ENCODE measurements at regions not wholly inside any gene's neighbourhood (a gene's known extent, or its start where the extent isn't known, plus 50 kb on each side); places are given as distances from the start of the nearest gene placed in this dataset.

- H3K4me1 ChIP-seq (ENCODE audit: control insufficient read depth, insufficient read depth, low read length, poor library complexity, severe bottlenecking): no peaks in the 10 kb centered on the region
- H3K9me3 ChIP-seq (ENCODE audit: control insufficient read depth, low read length): no peaks in the 10 kb centered on the region
- no peak overlapping the region for H3K27ac ChIP-seq (ENCODE audit: insufficient read depth, low read length, poor library complexity, severe bottlenecking)
- DNase-seq: no peak
- H3K36me3 ChIP-seq (ENCODE audit: control insufficient read depth, insufficient read depth, low read length): no peaks in the 10 kb centered on the region
- H3K27me3 ChIP-seq (replicated peaks; ENCODE audit: control insufficient read depth, insufficient read depth, low read length, poor library complexity, severe bottlenecking): no peaks in the 10 kb centered on the region
- no peak overlapping the region for H3K4me3 ChIP-seq (ENCODE audit: insufficient read depth, low read depth, low read length, poor library complexity, severe bottlenecking)
Measured at GRCh38 chr12:14281539-14281938, 83.9 kb upstream of the ATF7IP start.

GRCh38 chr12:14283489-14284144 is 81.9 kb upstream of the ATF7IP start:
- DNase-seq: no peak
- H3K36me3 ChIP-seq (ENCODE audit: control insufficient read depth, insufficient read depth, low read length): no peaks in the 10 kb centered on the region
- H3K9me3 ChIP-seq (ENCODE audit: control insufficient read depth, low read length): no peaks in the 10 kb centered on the region
- no peak overlapping the region for H3K27ac ChIP-seq (ENCODE audit: insufficient read depth, low read length, poor library complexity, severe bottlenecking)
- H3K4me3 ChIP-seq (ENCODE audit: insufficient read depth, low read depth, low read length, poor library complexity, severe bottlenecking): no peak overlapping the region
- no peaks in the 10 kb centered on the region for H3K27me3 ChIP-seq (replicated peaks; ENCODE audit: control insufficient read depth, insufficient read depth, low read length, poor library complexity, severe bottlenecking)
- no peaks in the 10 kb centered on the region for H3K4me1 ChIP-seq (ENCODE audit: control insufficient read depth, insufficient read depth, low read length, poor library complexity, severe bottlenecking)

GRCh38 chr12:14284184-14284722 is 81.2 kb upstream of the ATF7IP start:
- DNase-seq: no peak
- Histone ChIP-seq H3K27ac (ENCODE audit: insufficient read depth, low read length, poor library complexity, severe bottlenecking) (no peak overlapping the region), H3K4me1 (ENCODE audit: control insufficient read depth, insufficient read depth, low read length, poor library complexity, severe bottlenecking) (no peaks in the 10 kb centered on the region), H3K4me3 (ENCODE audit: insufficient read depth, low read depth, low read length, poor library complexity, severe bottlenecking) (no peak overlapping the region), H3K27me3 (replicated peaks; ENCODE audit: control insufficient read depth, insufficient read depth, low read length, poor library complexity, severe bottlenecking) (no peaks in the 10 kb centered on the region), H3K9me3 (ENCODE audit: control insufficient read depth, low read length) (no peaks in the 10 kb centered on the region), H3K36me3 (ENCODE audit: control insufficient read depth, insufficient read depth, low read length) (no peaks in the 10 kb centered on the region)

GRCh38 chr12:14289601-14290000 is 75.9 kb upstream of the ATF7IP start:
- H3K27ac ChIP-seq (ENCODE audit: insufficient read depth, low read length, poor library complexity, severe bottlenecking): no peak overlapping the region
- H3K27me3 ChIP-seq (replicated peaks; ENCODE audit: control insufficient read depth, insufficient read depth, low read length, poor library complexity, severe bottlenecking): no peaks in the 10 kb centered on the region
- no peaks in the 10 kb centered on the region for H3K36me3 ChIP-seq (ENCODE audit: control insufficient read depth, insufficient read depth, low read length)
- H3K9me3 ChIP-seq (ENCODE audit: control insufficient read depth, low read length): no peaks in the 10 kb centered on the region
- H3K4me1 ChIP-seq (ENCODE audit: control insufficient read depth, insufficient read depth, low read length, poor library complexity, severe bottlenecking): no peaks in the 10 kb centered on the region
- H3K4me3 ChIP-seq (ENCODE audit: insufficient read depth, low read depth, low read length, poor library complexity, severe bottlenecking): no peak overlapping the region
- DNase-seq: no peak

GRCh38 chr12:14290951-14291350 is 74.5 kb upstream of the ATF7IP start:
- H3K27ac ChIP-seq (ENCODE audit: insufficient read depth, low read length, poor library complexity, severe bottlenecking): no peak overlapping the region
- H3K4me3 ChIP-seq (ENCODE audit: insufficient read depth, low read depth, low read length, poor library complexity, severe bottlenecking): no peak overlapping the region
- no peaks in the 10 kb centered on the region for H3K36me3 ChIP-seq (ENCODE audit: control insufficient read depth, insufficient read depth, low read length)
- H3K4me1 ChIP-seq (ENCODE audit: control insufficient read depth, insufficient read depth, low read length, poor library complexity, severe bottlenecking): no peaks in the 10 kb centered on the region
- no peaks in the 10 kb centered on the region for H3K9me3 ChIP-seq (ENCODE audit: control insufficient read depth, low read length)
- DNase-seq: no peak
- no peaks in the 10 kb centered on the region for H3K27me3 ChIP-seq (replicated peaks; ENCODE audit: control insufficient read depth, insufficient read depth, low read length, poor library complexity, severe bottlenecking)

- no peaks in the 10 kb centered on the region for H3K9me3 ChIP-seq (ENCODE audit: control insufficient read depth, low read length)
- H3K36me3 ChIP-seq (ENCODE audit: control insufficient read depth, insufficient read depth, low read length): no peaks in the 10 kb centered on the region
- no peaks in the 10 kb centered on the region for H3K4me1 ChIP-seq (ENCODE audit: control insufficient read depth, insufficient read depth, low read length, poor library complexity, severe bottlenecking)
- no peaks in the 10 kb centered on the region for H3K27me3 ChIP-seq (replicated peaks; ENCODE audit: control insufficient read depth, insufficient read depth, low read length, poor library complexity, severe bottlenecking)
- no peak overlapping the region for H3K27ac ChIP-seq (ENCODE audit: insufficient read depth, low read length, poor library complexity, severe bottlenecking)
- no peak for DNase-seq
- H3K4me3 ChIP-seq (ENCODE audit: insufficient read depth, low read depth, low read length, poor library complexity, severe bottlenecking): no peak overlapping the region
Measured at GRCh38 chr12:14303661-14304155, 61.8 kb upstream of the ATF7IP start.

- Histone ChIP-seq H3K27ac (ENCODE audit: insufficient read depth, low read length, poor library complexity, severe bottlenecking) (no peak overlapping the region), H3K27me3 (replicated peaks; ENCODE audit: control insufficient read depth, insufficient read depth, low read length, poor library complexity, severe bottlenecking) (no peaks in the 10 kb centered on the region), H3K4me3 (ENCODE audit: insufficient read depth, low read depth, low read length, poor library complexity, severe bottlenecking) (no peak overlapping the region), H3K36me3 (ENCODE audit: control insufficient read depth, insufficient read depth, low read length) (no peaks in the 10 kb centered on the region), H3K9me3 (ENCODE audit: control insufficient read depth, low read length) (no peaks in the 10 kb centered on the region), H3K4me1 (ENCODE audit: control insufficient read depth, insufficient read depth, low read length, poor library complexity, severe bottlenecking) (no peaks in the 10 kb centered on the region)
- no peak for DNase-seq
Measured at GRCh38 chr12:14307004-14307403, 58.5 kb upstream of the ATF7IP start.

GRCh38 chr12:14308516-14308915 is 57.0 kb upstream of the ATF7IP start:
- Histone ChIP-seq H3K27ac (ENCODE audit: insufficient read depth, low read length, poor library complexity, severe bottlenecking) (no peak overlapping the region), H3K9me3 (ENCODE audit: control insufficient read depth, low read length) (no peaks in the 10 kb centered on the region), H3K4me3 (ENCODE audit: insufficient read depth, low read depth, low read length, poor library complexity, severe bottlenecking) (no peak overlapping the region), H3K36me3 (ENCODE audit: control insufficient read depth, insufficient read depth, low read length) (no peaks in the 10 kb centered on the region), H3K27me3 (replicated peaks; ENCODE audit: control insufficient read depth, insufficient read depth, low read length, poor library complexity, severe bottlenecking) (no peaks in the 10 kb centered on the region), H3K4me1 (ENCODE audit: control insufficient read depth, insufficient read depth, low read length, poor library complexity, severe bottlenecking) (no peaks in the 10 kb centered on the region)
- no peak for DNase-seq

GRCh38 chr12:14310866-14311265 is 54.6 kb upstream of the ATF7IP start:
- Histone ChIP-seq H3K27ac (ENCODE audit: insufficient read depth, low read length, poor library complexity, severe bottlenecking) (no peak overlapping the region), H3K9me3 (ENCODE audit: control insufficient read depth, low read length) (no peaks in the 10 kb centered on the region), H3K4me1 (ENCODE audit: control insufficient read depth, insufficient read depth, low read length, poor library complexity, severe bottlenecking) (no peaks in the 10 kb centered on the region), H3K27me3 (replicated peaks; ENCODE audit: control insufficient read depth, insufficient read depth, low read length, poor library complexity, severe bottlenecking) (no peaks in the 10 kb centered on the region), H3K36me3 (ENCODE audit: control insufficient read depth, insufficient read depth, low read length) (no peaks in the 10 kb centered on the region), H3K4me3 (ENCODE audit: insufficient read depth, low read depth, low read length, poor library complexity, severe bottlenecking) (no peak overlapping the region)
- DNase-seq: no peak

GRCh38 chr12:14313379-14314138 is 51.9 kb upstream of the ATF7IP start:
- Histone ChIP-seq H3K27ac (ENCODE audit: insufficient read depth, low read length, poor library complexity, severe bottlenecking) (no peak overlapping the region), H3K36me3 (ENCODE audit: control insufficient read depth, insufficient read depth, low read length) (no peaks in the 10 kb centered on the region), H3K4me1 (ENCODE audit: control insufficient read depth, insufficient read depth, low read length, poor library complexity, severe bottlenecking) (no peaks in the 10 kb centered on the region), H3K9me3 (ENCODE audit: control insufficient read depth, low read length) (no peaks in the 10 kb centered on the region), H3K27me3 (replicated peaks; ENCODE audit: control insufficient read depth, insufficient read depth, low read length, poor library complexity, severe bottlenecking) (no peaks in the 10 kb centered on the region), H3K4me3 (ENCODE audit: insufficient read depth, low read depth, low read length, poor library complexity, severe bottlenecking) (no peak overlapping the region)
- no peak for DNase-seq
